LNCaP clone FGC (cell line): ENCODE measurements at regions not wholly inside any gene's neighbourhood (a gene's known extent, or its start where the extent isn't known, plus 50 kb on each side); places are given as distances from the start of the nearest gene placed in this dataset.

Experiments
- DNase-seq: peaks from one replicate; pipeline ENCODE4 v3.0.0-alpha.2; 2011; ENCODE audit warnings: low read depth
- H3K4me3 ChIP-seq: 2 replicates; pipeline ENCODE4 v1.5.1; 2011; ENCODE audit warnings: mild to moderate bottlenecking, low read depth, low read length, control low read depth
- CTCF ChIP-seq: IDR thresholded peaks from 2 replicates; pipeline ENCODE4 v1.5.1; 2012; ENCODE audit warnings: mild to moderate bottlenecking; ENCODE audit not compliant: control insufficient read depth, insufficient read depth; ENCODE audit errors: extremely low read depth

GRCh38 chr11:110827276-110827675 is 115.0 kb upstream of the ARHGAP20 start:
- no peak overlapping the region for H3K4me3 ChIP-seq
- no peak for TF ChIP-seq CTCF
- no peak for DNase-seq

- no peak for TF ChIP-seq CTCF
- no peak overlapping the region for H3K4me3 ChIP-seq
- DNase-seq: no peak
Measured at GRCh38 chr11:110824912-110825620, 112.8 kb upstream of the ARHGAP20 start.

- H3K4me3 ChIP-seq: no peak overlapping the region
- no peak for DNase-seq
- TF ChIP-seq CTCF: no peak
Measured at GRCh38 chr11:110818032-110818687, 105.9 kb upstream of the ARHGAP20 start.

- H3K4me3 ChIP-seq: no peak overlapping the region
- TF ChIP-seq CTCF: no peak
- no peak for DNase-seq
Measured at GRCh38 chr11:110812086-110812733, 100.0 kb upstream of the ARHGAP20 start.

- H3K4me3 ChIP-seq: no peak overlapping the region
- no peak for TF ChIP-seq CTCF
- no peak for DNase-seq
Measured at GRCh38 chr11:110809417-110810199, 97.4 kb upstream of the ARHGAP20 start.

GRCh38 chr11:110808248-110808647 is 96.0 kb upstream of the ARHGAP20 start:
- H3K4me3 ChIP-seq: no peak overlapping the region
- TF ChIP-seq CTCF: no peak
- no peak for DNase-seq
